GM12872 (cell line): ENCODE measurements at regions not wholly inside any gene's neighbourhood (a gene's known extent, or its start where the extent isn't known, plus 50 kb on each side); places are given as distances from the start of the nearest gene placed in this dataset.

Experiments used
- CTCF ChIP-seq: IDR thresholded peaks from 3 replicates; pipeline ENCODE4 v1.5.1; 2011; ENCODE audit warnings: low read depth, mild to moderate bottlenecking, low read length, moderate library complexity; ENCODE audit not compliant: insufficient read depth

GRCh38 chr5:163252950-163253349 lies 184.4 kb upstream of the CCNG1 start:
- TF ChIP-seq CTCF: no peak

DNA sequence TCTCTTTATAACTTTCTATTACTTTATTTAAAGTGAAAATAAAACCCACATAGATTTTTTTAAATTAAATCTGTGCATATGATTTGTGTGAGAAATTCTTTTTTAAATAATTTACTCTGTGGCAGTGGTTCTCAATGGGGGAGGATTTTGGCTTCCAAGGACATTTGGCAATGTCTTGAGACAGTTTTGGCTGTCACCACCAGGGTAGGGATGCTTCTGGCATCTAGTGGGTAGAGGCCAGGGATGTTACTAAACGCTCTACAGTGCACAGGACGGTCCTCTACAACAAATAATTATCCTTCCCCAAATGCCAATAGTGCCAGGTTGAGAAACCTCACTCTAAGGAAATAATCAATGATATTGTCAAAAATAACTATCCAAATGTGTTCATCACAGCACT lies 177.9 kb upstream of the CCNG1 start:
- TF ChIP-seq CTCF: peak; percentile 3; the same call in 1 of the 3 replicates

- no peak for TF ChIP-seq CTCF
Observed at GRCh38 chr5:163260471-163260870, 176.9 kb upstream of the CCNG1 start.

- TF ChIP-seq CTCF: no peak
Observed at GRCh38 chr5:163260961-163261360, 176.4 kb upstream of the CCNG1 start.

DNA sequence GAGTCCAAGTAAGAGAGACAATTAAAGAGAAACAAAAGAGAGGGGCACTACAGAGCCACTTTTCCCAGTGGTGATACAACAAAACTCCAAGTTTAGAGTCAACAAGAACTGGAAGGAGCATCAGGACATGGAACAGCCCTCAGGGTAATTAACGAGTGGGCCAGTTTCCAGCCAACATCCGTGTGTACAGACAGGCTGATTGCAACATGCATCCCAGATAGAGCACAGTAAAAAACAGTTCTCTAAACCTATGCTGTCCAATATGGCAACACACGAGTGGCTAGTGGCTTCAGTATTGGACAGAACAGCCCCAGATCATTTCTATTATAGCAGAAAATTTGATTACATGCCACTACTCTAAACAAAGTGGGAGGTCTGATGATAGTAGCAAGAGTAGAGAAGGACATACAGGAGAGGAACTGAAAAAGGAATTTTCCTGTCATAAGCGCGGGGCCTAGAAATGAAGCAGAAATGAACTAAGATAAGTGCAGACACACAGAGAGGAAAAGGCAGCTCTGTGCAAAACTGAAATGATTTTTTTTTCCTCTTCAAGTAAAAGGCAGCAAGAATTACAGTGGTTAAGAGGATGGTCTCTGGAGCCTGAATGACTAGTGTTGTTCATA lies 175.6 kb upstream of the CCNG1 start:
- no peak for TF ChIP-seq CTCF

GRCh38 chr5:163269624-163270023 lies 167.8 kb upstream of the CCNG1 start:
- TF ChIP-seq CTCF: peak; percentile 41; the same call in 2 of the 3 replicates

- no peak for TF ChIP-seq CTCF
Observed at GRCh38 chr5:163276466-163276865, 160.9 kb upstream of the CCNG1 start.
